ENCODE measurements at regions not wholly inside any gene's neighbourhood (a gene's known extent, or its start where the extent isn't known, plus 50 kb on each side); places are given as distances from the start of the nearest gene placed in this dataset.
A peak's percentile ranks its signal among the peaks of the same experiment; 100 is the strongest.
"Not testable (repeated sequence)": the region's sequence is repeated elsewhere in the genome, so short reads cannot be mapped to it uniquely, and the experiment has no call there.

DNA sequence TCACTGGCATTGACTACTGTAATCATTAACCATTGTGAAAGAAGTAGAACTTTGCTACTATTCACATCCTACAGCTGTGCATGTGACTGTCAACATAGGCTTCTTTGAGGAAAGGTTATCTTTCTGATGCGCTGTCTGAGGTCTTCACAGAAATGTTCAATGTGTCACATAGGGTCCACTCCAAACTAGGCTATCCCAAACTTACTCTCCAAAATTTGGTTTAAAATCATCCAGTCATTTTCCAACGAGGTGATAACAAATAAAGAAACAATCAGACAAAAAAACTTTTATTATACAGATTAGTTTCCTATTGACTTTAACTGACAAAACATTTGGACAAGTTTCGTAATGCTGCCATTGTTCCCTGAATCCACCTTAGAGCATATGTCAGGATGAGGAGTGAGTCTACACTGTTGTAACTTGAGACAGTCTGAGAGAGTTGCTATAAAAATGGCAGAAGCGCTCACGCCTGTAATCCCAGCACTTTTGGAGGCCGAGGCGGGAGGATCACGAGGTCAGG is 511.6 kb downstream of the PLOD2 start:
- FAIRE-seq = no peak

DNA sequence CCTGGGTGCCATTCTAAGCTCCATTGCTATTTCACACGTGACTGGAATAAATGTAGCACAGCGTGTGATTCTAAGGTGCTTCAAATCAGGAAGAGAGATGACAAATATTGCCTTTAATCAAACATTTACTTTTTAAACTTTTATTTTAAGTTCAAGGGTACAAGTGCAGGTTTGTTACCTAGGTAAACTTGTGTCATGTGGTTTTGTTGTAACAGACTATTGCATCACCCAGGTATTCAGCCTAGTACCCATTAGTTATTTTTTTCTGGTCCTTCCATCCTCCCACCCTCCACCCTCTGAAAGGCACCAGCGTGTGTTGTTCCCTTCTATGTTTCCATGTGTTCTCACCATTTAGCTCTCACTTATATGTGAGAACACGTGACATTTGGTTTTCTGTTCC is 510.8 kb downstream of the PLOD2 start:
- no peak for FAIRE-seq

DNA sequence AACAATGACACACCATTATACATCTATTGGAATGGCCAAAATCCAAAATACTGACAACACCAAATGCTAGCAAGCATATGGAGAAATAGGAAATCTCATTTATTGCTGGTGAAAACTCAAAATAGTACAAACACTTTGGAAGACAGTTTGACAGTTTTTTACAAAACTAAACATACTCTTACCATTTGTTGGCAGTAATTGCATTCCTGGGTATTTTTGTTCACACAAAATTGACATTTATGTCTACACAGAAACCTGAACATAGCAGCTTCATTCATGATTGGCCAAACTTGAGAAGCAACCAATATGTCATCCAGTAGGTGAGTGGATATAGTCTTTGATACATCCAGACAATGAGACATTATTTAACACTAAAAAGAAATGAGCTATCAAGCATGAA is 489.9 kb downstream of the PLOD2 start:
- no peak for FAIRE-seq

DNA sequence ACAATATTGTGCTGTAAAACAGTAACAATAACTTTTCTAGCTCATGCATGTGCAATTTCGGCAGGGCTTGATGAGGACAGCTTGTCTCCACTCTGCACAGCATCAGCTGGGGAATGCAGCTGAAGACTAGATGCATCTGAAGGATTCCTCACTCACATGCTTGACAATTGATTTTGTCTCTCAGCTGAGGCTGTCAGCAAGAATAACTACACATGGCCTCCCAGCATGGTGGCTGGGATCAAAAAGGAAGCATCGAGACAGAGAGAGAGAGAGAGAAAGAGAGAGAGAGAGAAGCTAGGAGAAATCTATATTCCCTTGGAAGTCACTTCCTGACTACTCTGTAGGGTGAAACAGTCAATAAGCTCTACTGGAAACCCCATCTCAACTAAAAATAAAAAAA is 487.1 kb downstream of the PLOD2 start:
- FAIRE-seq = no peak

DNA sequence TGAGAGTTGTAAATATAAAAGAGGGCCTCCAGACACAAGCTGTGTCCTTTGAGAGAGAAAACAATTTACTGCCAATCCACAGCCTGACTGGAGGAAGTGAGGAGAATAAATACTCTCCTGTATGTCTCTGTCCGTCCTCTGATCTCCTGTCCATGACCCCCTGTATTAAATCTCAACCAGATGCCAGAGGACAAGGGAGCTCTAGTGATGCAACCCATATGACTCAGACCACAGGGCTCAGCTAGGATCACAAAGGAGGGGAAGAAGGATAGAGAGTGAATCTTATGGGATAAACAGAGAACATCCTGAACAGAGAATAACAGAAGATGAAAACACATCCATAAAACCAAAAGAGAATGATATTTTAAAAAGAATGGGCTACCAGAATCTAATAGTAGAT is 482.6 kb downstream of the PLOD2 start:
- no peak for FAIRE-seq

DNA sequence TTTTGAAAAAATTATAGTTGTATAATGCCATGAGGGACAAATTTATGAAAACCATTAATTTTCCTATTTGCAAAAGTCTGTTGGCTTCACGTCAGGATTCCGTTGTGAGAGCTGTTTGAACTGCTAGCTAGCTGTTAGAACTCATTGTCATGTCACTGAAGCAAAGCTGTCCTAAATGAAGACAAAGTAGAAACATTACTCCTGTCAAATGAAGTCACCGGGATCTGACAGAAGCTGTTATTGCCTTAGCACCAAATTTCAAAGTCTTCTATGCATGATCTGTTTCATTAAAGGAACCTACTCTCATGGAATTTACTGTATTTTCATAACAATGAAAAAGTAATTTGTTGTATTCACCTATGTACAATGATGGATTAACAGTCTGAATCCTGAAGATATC is 479.8 kb downstream of the PLOD2 start:
- no peak for FAIRE-seq

DNA sequence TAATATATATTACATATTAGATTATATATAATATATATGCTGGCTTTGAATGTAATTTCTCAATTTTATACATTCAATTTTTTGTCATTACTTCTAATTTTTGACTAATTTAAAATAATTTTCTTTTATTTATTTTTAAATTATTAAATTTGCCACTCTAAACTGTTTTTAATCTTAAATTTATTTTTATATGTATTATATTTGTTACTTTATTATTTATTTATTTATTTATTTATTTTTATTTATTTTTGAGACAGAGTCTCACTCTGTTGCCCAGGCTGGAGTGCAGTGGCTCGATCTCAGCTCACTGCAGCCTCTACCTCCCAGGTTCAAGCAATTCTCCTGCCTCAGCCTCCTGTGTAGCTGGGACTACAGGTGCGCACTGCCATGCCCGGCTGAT is 473.0 kb downstream of the PLOD2 start:
- FAIRE-seq = peak; percentile 78

DNA sequence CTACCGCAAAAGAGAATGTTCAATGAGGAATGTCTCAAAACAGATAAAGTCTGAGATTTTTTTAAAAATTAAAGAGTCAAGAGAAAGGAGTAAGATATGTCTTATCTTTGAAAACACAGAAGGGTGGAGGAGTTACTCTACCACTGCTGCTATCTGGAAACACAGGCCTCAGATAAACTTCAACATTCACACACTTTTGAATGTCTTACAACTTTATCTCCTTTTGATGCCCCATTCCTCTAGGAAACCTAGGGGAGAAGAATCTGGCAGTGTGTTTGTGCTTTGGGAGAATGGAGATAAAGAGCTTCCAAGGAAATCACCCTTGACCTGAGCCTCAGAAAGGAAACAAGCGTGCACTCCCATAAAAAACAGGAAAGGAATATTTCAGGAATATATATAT is 468.2 kb downstream of the PLOD2 start:
- no peak for FAIRE-seq

DNA sequence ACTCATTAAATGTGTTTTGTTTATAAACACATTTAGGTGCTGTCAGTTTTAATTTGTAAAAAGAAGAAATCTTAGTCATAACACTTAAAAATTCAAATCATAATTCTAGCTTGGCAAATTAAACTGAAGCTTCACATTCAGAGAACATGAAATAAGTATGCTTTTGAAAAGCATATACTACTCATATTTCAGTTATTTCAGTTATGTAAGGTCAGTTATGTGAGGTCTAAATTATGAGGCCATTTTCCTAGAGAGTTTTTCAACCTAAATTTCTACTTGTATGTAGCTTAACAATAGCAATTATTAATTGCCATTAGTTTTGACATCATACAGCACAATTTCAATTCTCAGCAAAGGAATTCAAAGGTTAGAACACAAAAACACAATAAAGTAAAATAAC is 465.0 kb downstream of the PLOD2 start:
- no peak for FAIRE-seq

DNA sequence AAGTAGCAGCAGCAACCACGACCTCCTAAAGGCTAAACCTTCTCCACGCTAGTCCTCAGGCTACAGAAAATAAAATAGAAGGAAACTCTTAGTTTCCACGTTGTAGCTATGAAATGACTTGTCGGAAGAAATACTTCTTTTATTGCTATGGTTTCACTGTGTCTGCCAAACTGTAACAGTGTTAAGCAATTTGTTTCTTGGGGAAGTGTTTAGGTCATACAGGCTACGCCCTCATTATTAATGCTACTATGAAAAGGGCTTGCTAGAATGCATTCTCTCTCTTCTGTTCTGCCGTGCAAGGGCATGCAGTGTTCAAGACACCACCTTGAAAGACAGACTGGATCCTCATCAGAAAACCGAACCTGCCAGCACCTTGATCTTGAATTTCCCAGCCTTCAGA is 462.7 kb downstream of the PLOD2 start:
- FAIRE-seq = no peak

DNA sequence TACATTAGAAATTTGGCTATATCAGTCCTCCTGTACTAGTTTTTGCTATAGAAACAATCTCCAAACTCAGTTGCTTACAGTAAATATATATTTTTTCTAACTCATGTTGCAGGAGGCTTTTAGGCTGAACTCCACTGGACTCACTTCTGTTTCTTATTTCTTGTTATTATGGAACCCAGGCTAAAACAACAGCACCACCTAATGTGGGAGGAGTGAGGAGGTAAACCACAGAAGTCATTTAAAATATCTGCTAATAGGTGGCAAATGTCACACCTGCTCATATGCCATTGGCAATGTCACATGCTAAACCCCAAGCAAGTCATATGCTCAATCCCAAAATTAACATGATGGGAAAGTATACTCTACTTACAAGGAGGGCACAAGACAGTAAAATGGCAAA is 462.2 kb downstream of the PLOD2 start:
- no peak for FAIRE-seq

DNA sequence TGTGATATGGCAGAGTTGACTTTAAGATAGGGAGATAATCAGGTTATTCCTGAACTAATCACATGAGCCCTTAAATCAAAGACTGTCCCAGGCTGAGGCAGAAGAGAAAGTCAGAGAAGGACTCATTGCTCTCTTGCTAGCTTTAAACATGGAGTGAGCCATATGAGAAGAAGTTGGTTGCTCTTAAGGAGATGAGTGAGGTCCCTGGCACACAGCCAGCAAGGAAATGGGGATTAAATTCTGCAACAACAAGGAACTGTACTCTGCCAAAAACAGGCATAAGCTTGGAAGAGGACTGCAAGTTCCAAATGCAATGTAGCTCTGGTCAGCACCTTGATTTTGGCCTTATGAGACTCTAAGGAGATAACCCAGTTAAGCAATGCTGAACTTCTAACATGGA is 457.0 kb downstream of the PLOD2 start:
- FAIRE-seq = no peak

DNA sequence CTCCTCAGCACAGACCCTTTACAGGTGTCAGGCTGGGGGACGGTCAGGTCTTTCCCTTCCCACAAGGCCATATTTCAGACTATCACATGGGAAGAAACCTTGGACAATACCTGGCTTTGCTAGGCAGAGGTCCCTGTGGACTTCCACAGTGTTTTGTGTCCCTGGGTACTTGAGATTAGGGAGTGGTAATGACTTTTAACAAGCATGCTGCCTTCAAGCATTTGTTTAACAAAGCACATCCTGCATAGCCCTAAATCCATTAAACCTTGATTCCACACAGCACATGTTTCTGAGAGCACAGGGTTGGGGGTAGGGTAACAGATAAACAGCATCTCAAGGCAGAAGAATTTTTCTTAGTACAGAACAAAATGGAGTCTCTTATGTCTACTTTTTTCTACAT is 451.2 kb downstream of the PLOD2 start:
- not testable (repeated sequence) for FAIRE-seq

DNA sequence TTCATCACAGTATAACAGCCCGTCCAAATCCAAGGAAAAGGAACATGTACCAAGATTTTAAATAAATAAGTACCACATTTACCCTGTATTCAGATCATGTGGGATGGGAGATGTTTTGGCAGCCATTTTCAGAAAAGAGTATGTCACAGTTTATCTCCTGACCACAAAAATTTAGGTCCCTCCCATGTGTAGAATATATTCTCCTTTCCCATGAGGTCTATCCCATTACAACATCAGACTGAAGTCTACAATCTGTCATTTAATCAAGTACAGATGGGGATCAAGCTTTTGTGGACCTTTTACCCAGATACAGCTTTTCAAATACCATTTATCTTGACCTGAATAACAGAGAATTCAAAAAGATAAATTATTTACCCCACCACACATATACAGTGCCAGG is 444.5 kb downstream of the PLOD2 start:
- no peak for FAIRE-seq

DNA sequence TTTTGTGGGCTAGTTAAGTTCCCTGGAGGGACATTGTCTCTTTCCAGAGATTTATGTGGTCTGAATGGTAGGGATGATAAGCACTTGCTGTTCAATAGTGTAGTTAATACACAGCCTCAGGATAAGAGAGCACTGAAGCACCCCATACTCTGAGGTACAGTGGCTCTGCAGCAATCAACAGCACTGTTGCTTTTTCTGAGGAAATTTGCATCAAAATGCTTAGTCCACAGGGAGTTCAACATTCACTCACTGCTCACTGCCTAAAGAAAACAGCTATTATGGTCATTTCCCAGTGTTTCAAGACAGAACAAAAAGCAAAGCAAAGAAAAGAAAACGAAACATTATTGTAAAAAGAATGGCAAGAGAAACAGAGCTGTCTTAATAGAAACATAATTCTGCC is 441.9 kb downstream of the PLOD2 start:
- FAIRE-seq = no peak

DNA sequence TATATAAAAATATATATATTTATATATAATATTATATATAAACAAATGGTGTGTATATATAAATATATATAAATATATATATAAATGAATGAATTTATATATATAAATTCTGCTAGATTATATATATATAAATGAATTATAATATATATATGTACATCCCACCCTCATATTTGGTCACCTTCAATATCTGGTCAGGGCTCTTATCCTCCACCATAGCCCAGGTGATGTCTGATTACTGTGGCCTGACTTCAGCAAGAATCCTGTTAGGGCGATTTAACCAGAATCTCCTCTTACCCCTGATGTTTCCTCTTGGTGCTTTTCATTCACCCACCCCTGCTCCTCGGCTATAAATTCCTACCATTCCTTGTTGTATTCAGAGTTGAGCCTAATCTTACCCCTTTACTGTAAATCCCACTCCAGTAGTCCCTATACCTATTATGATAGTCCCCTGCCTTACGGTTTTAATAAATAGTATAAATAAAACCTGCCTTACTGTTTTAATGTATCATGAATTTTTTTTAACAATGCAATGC is 439.6 kb downstream of the PLOD2 start:
- FAIRE-seq = no peak

DNA sequence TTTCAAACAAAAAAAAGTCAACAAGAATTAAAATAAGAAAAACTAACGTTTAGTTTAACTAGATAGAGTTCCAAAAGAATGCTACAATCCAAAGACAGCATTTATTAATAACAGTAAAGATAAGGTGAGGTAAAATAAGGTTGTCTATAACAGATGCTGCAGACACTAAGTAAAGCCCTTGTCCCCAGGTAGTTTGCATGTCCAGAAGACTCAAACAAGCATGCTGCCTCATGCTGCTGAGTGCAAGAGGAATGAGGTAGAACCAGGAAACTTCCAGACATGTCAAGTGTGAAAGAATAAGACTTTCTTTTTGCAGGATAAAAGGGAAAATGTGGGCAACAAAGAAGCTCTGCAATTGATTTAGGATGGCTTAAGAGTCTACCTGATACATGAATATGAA is 439.2 kb downstream of the PLOD2 start:
- no peak for FAIRE-seq

DNA sequence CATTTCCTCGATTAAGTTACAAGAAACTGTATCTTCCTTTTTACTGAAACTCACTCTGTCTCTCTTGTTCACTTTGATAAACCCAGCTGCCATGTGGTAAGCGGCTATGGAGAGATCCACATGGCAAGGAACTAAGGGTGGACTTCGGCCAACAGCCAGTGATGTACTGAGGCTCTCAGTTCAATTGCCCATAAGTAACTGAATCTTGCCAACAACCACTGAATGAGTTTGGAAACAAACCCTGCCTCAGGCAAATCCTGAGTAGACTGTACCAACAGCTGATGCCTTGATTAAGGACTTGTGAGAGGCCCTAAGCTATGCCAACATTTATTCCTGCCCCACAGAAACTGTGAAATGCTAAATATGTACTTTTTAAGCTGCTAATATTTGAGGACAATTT is 433.5 kb downstream of the PLOD2 start:
- FAIRE-seq = no peak

DNA sequence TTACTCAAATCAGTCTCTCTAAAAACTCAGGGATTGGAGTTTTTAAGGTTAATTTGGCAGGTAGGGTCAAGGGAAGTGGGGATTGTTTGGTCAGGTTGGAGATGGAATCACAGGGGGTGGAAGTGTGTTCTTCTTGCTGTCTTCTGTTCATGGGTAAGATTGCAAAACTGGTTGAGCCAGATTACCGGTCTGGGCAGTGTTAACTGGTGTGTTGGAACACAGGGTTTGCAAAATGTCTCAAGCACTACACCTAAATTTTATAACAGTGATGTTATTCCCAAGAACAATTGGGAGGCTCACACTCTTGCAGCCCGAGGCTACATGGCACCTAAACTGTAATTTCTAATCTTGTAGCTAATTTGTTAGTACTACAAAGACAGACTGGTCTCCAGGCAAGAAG is 425.4 kb downstream of the PLOD2 start:
- no peak for FAIRE-seq

DNA sequence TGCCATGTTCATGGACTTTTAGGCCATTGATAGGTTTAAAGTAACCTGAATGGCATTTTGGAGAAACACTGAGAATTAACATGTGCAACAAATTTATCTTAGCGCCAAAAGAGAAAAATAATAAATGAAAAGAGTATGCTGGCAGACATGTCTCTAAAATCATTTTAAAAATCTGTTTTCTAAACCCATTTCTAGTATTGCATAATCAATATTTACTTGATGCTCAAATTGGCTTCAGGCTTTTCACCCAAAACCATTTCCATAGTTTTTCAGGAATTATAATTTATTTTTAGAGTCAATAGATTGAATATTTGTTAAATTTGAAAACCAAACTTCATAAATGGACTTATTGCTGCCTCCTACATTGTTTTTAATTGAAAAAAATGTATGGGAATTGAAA is 423.0 kb downstream of the PLOD2 start:
- FAIRE-seq = no peak

DNA sequence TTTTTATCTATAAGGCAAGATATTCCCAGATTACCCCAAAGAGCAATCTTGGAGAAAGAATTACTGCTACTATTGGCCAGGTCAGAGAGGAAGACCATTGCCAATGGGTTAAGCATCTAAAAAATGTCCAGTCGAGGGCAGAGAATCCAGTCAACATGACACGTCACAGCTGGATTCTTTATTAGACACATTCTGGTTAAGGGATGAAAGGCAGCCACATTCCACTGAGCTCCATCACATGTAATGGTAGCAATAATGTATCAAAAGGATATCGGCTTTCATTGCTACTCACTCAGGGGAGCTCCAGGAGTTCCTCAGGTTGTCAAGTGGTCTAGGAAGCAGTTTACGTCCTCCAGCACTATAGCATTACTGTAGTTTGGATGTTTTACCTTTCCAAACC is 421.1 kb downstream of the PLOD2 start:
- FAIRE-seq = no peak

DNA sequence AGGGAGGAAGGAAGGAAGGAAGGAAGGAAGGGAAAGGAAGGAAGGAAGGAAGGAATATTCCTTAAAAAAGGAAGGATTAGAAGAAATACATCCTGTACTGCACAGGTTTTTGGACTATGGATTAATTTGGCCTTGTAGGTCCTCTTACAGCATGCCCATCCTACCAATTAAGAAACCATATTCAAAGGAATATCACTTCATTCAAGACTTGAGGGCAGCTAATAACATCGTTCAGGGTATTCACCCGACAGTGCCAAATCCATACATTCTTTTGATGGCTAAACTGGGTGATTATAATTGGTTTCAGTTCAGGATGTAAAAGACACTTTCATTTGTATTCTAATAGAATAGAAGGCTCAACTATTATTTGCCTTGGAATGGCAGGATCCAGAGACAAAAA is 410.3 kb downstream of the PLOD2 start:
- no peak for FAIRE-seq

DNA sequence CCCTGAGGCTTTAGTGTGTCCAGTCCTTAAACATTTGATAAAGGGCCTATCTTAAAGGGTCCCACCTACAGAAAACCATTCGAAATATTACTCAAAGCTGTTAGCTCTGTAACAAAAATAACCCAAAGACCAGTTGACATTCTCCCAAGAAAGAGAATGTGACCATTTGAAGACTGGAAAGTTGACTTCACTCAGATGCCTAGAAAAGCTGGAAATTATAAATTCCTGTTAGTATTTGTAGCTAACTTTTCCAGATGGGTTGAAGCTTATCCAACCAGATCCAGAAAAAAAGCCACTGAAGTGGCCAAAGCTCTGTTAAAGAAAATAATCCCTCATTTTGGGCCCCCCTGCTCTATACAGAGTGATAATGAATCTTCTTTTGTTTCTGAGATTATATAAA is 408.4 kb downstream of the PLOD2 start:
- FAIRE-seq = no peak

DNA sequence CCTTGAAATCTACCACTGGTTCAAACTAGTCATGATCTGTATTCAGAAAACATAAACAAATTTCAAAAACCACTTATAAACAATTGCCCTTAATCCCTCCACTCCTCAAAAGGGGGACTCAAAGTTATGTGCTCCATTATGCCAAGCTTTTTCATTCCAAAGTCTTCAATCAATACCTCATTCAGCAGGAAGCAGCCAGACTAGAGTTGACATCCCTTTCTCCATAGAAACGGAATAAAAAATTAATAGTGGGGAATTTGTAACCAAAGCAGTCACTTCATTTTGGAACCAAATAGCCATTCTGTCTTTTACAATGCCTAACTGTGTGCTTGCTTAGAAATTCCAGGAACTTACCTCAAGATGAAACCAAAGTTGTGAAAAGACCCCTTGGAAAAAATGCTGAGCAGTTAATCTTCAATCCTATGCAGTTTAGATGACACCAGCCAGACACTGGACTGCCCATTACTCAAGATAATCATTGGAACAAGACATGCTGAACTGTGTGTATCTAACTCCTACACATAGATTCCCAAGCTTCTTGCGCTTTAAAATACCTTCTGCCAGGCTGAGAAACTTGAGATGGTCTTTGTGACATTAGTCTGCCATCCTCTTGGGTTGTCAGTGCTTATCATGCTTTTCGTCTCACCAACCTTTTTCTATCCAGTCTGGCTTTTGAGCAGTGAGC is 406.2 kb downstream of the PLOD2 start:
- no peak for FAIRE-seq

DNA sequence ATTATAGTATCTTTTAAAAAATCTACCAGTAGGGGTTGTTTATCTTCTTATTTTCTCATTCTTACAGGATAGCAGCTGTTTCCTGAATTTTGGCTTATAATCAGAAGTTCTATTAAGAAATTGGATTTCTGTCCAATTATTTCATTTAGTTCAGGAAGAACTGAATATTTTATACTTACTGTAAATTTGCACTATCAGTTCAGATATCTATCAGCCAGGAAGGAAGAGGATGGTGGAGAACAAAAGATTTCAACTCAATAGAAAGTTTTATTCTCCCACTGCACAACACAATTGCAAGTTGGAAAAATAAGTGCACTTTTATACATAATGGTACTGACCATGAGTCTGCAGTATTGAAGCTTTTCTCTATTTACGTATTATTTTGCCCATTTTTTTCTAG is 400.9 kb downstream of the PLOD2 start:
- no peak for FAIRE-seq

All from G401.6 (cell line).